ENCODE measurements at regions not wholly inside any gene's neighbourhood (a gene's known extent, or its start where the extent isn't known, plus 50 kb on each side); places are given as distances from the start of the nearest gene placed in this dataset.

DNA sequence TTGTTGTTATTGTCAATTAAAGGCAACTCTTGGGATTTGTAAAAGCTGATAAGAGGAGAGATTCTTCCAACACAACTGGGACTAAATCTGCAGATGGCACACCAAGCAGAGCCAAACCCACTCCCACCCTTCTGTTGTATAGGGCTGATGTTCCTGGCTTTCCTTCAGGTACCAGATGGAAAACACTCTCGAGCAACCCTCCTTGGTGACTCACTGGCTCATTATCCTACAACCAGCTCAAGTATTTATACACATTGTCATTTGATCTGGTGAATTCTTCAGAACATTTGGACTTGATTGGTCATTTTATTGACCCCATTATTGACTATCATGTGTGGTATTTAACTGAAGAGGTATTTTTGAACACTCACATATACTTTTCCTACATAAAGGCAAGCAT, 190.3 kb upstream of the PCSK2 start:
- Histone ChIP-seq H3K36me3 (no peaks in the 10 kb centered on the region), H3K27me3 (no peaks in the 10 kb centered on the region), H3K27ac (no peak overlapping the region), H3K4me1 (no peaks in the 10 kb centered on the region), H3K9me3 (no peaks in the 10 kb centered on the region), H3K4me3 (no peak overlapping the region)
- no peak for DNase-seq
- ATAC-seq: no peak
- TF ChIP-seq CTCF (IDR thresholded peaks at IDR 0.05): no peak
- intact Hi-C loops (cut with DNase I): no loop called here
- 46 to 56% methylated on average over 1 of the region's 1 CpG for WGBS, 2 donors
- no peak for FAIRE-seq

- TF ChIP-seq CTCF (IDR thresholded peaks at IDR 0.05): no peak
- ATAC-seq (no peak), FAIRE-seq (no peak), DNase-seq (no peak)
- Histone ChIP-seq H3K36me3 (no peaks in the 10 kb centered on the region), H3K27me3 (no peaks in the 10 kb centered on the region), H3K4me1 (no peaks in the 10 kb centered on the region), H3K27ac (no peak overlapping the region), H3K9me3 (no peaks in the 10 kb centered on the region), H3K4me3 (no peak overlapping the region)
- WGBS, 2 donors: 82 to 87% methylated on average over 1 of the region's 1 CpG
- intact Hi-C loops (cut with DNase I): no loop called here
These were observed 184.7 kb upstream of the PCSK2 start for GRCh38 chr20:17042122-17042521.

DNA sequence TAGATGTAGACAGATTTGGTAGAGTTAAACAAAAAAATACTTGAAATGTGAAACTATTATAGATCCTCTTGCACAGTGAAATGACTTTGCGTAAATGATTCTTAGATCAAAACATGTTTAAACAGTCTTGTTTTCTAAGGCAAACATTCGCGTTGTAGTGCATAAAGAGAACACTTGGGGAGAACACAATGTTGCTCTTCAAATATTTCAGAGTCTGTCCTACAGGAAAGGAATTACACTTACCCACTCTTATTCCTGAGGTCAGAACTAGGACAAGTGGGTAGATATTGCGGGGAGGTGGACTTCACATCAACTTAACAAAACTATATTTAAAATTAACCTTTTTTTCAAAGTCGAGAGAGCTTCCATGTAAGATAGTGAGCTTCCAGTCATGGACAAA, 183.5 kb upstream of the PCSK2 start:
- WGBS, 2 donors: 76 to 80% methylated on average over 5 of the region's 5 CpGs

DNA sequence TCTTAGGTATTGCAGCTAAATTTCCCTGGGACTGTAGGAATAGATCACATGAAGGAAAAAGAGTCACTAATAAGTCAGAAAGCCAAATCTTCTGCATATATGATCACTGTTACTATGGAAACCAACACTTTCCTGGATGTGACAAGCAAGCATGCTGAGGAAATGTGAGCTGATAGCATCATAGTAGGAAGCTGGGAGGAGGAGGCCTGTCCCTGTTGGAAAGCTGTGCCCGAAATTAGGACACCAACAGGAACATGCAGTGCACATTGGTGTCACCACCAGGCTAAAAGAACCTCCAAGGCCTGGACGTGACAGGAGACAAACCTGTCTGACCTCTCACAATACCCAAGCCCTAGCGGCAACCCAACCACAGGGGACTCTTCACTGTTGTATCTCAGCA, 181.9 kb upstream of the PCSK2 start:
- TF ChIP-seq CTCF (IDR thresholded peaks at IDR 0.05): no peak
- no peak for ATAC-seq
- intact Hi-C loops (cut with DNase I): no loop called here

More for the DNA sequence above, 183.5 kb upstream of the PCSK2 start:
- Histone ChIP-seq H3K36me3 (no peaks in the 10 kb centered on the region), H3K27me3 (no peaks in the 10 kb centered on the region), H3K4me1 (no peaks in the 10 kb centered on the region), H3K9me3 (no peaks in the 10 kb centered on the region), H3K4me3 (no peak overlapping the region), H3K27ac (no peak overlapping the region)
- TF ChIP-seq CTCF (IDR thresholded peaks at IDR 0.05): no peak
- intact Hi-C loops (cut with DNase I): no loop called here
- FAIRE-seq (no peak), DNase-seq (no peak), ATAC-seq (no peak)

DNA sequence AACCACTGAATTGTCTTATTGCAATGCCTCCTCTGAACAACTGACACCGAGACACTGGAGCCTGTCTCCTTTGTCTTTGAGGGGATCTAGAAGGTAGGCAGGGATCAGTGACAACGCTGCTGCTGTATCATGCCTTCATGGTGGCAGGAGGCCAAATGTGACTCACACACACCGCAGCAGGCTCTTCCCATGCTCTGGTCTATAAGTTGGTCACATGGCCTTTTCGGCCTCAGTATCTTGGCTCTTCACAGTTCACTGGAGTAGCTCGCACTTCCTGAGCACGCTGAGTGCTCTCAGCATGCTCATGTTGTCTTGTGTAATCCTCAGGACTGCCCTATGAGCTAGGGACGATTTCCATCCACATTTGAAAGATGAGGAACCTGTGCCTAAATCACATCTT, 167.4 kb upstream of the PCSK2 start:
- Histone ChIP-seq H3K4me1 (no peaks in the 10 kb centered on the region), H3K36me3 (no peaks in the 10 kb centered on the region), H3K9me3 (no peaks in the 10 kb centered on the region), H3K27me3 (no peaks in the 10 kb centered on the region), H3K27ac (no peak overlapping the region), H3K4me3 (no peak overlapping the region)
- WGBS, 2 donors: 65 to 71% methylated on average over 7 of the region's 7 CpGs
- TF ChIP-seq CTCF (IDR thresholded peaks at IDR 0.05): no peak
- intact Hi-C loops (cut with DNase I): no loop called here
- FAIRE-seq: no peak
- no peak for ATAC-seq
- DNase-seq: no peak

More for the DNA sequence above, 181.9 kb upstream of the PCSK2 start:
- Histone ChIP-seq H3K9me3 (no peaks in the 10 kb centered on the region), H3K4me3 (no peak overlapping the region), H3K36me3 (no peaks in the 10 kb centered on the region), H3K27ac (no peak overlapping the region), H3K27me3 (no peaks in the 10 kb centered on the region), H3K4me1 (no peaks in the 10 kb centered on the region)
- 57 to 70% methylated on average over 3 of the region's 3 CpGs for WGBS, 2 donors
- FAIRE-seq (no peak), DNase-seq (no peak)

All from pancreas (tissue), 10 donors.